GM11168 (cell line): ENCODE measurements at regions not wholly inside any gene's neighbourhood (a gene's known extent, or its start where the extent isn't known, plus 50 kb on each side); places are given as distances from the start of the nearest gene placed in this dataset.

Experiments used
- in situ Hi-C: fragments of 300-500 bp; cut with MboI; formaldehyde crosslinking; loops from one replicate; pipeline ENCODE4 v1.12.0; 2022; ENCODE audit warnings: low sequenced_read_pairs; ENCODE audit not compliant: unreplicated experiment

- in situ Hi-C loops, result loop anchor here (25.0 kb wide), 1 partner anchor 694 kb away; the partner anchor contains the start of gene BOD1
These were observed 261.0 kb downstream of the NSG2 start for GRCh38 chr5:174306345-174307030.

GRCh38 chr5:174307031-174307408 lies 261.5 kb downstream of the NSG2 start:
- in situ Hi-C loops, result loop anchor here (25.0 kb wide), 1 partner anchor 695 kb away; the partner anchor contains the start of gene BOD1

GRCh38 chr5:174307656-174308271 lies 262.3 kb downstream of the NSG2 start:
- in situ Hi-C loops, result loop anchor here (25.0 kb wide), 1 partner anchor 695 kb away; the partner anchor contains the start of gene BOD1

GRCh38 chr5:174309131-174309795 lies 263.8 kb downstream of the NSG2 start:
- in situ Hi-C loops, result loop anchor here (25.0 kb wide), 1 partner anchor 697 kb away; the partner anchor contains the start of gene BOD1

GRCh38 chr5:174310243-174310642 lies 264.7 kb downstream of the NSG2 start:
- in situ Hi-C loops, result loop anchor here (25.0 kb wide), 1 partner anchor 698 kb away; the partner anchor contains the start of gene BOD1

- in situ Hi-C loops, result loop anchor here (25.0 kb wide), 1 partner anchor 698 kb away; the partner anchor contains the start of gene BOD1
These were observed 265.2 kb downstream of the NSG2 start for GRCh38 chr5:174310706-174311105.

- in situ Hi-C loops, result loop anchor here (25.0 kb wide), 1 partner anchor 699 kb away; the partner anchor contains the start of gene BOD1
These were observed 265.6 kb downstream of the NSG2 start for GRCh38 chr5:174311121-174311520.

GRCh38 chr5:174311531-174312269 lies 266.2 kb downstream of the NSG2 start:
- in situ Hi-C loops, result loop anchor here (25.0 kb wide), 1 partner anchor 699 kb away; the partner anchor contains the start of gene BOD1

GRCh38 chr5:174312270-174312617 lies 266.7 kb downstream of the NSG2 start:
- in situ Hi-C loops, result loop anchor here (25.0 kb wide), 1 partner anchor 700 kb away; the partner anchor contains the start of gene BOD1

- in situ Hi-C loops, result loop anchor here (25.0 kb wide), 1 partner anchor 700 kb away; the partner anchor contains the start of gene BOD1
These were observed 267.1 kb downstream of the NSG2 start for GRCh38 chr5:174312641-174313040.

- in situ Hi-C loops, result loop anchor here (25.0 kb wide), 1 partner anchor 701 kb away; the partner anchor contains the start of gene BOD1
These were observed 268.1 kb downstream of the NSG2 start for GRCh38 chr5:174313615-174314014.

GRCh38 chr5:174314261-174314660 lies 268.8 kb downstream of the NSG2 start:
- in situ Hi-C loops, result loop anchor here (25.0 kb wide), 1 partner anchor 702 kb away; the partner anchor contains the start of gene BOD1

- in situ Hi-C loops, result loop anchor here (5.0 to 25.0 kb wide), 2 partner anchors 268 to 703 kb away; partner anchors contain the start of genes BOD1 and NSG2
These were observed 270.0 kb downstream of the NSG2 start for GRCh38 chr5:174315471-174315870.

- in situ Hi-C loops, result loop anchor here (5.0 to 25.0 kb wide), 2 partner anchors 269 to 704 kb away; partner anchors contain the start of genes BOD1 and NSG2
These were observed 270.4 kb downstream of the NSG2 start for GRCh38 chr5:174315871-174316270.

- in situ Hi-C loops, result loop anchor here (5.0 to 25.0 kb wide), 2 partner anchors 269 to 704 kb away; partner anchors contain the start of genes BOD1 and NSG2
These were observed 270.8 kb downstream of the NSG2 start for GRCh38 chr5:174316326-174316725.

- in situ Hi-C loops, result loop anchor here (5.0 to 25.0 kb wide), 2 partner anchors 270 to 705 kb away; partner anchors contain the start of genes BOD1 and NSG2
These were observed 271.9 kb downstream of the NSG2 start for GRCh38 chr5:174317256-174317894.

GRCh38 chr5:174318578-174318977 lies 273.1 kb downstream of the NSG2 start:
- in situ Hi-C loops, result loop anchor here (5.0 to 25.0 kb wide), 2 partner anchors 271 to 706 kb away; partner anchors contain the start of genes BOD1 and NSG2

GRCh38 chr5:174319551-174319950 lies 274.0 kb downstream of the NSG2 start:
- in situ Hi-C loops, result loop anchor here (5.0 to 25.0 kb wide), 2 partner anchors 272 to 707 kb away; partner anchors contain the start of genes BOD1 and NSG2

- in situ Hi-C loops, result loop anchor here (25.0 kb wide), 1 partner anchor 708 kb away; the partner anchor contains the start of gene BOD1
These were observed 274.5 kb downstream of the NSG2 start for GRCh38 chr5:174320051-174320450.
